ENCODE measurements at regions not wholly inside any gene's neighbourhood (a gene's known extent, or its start where the extent isn't known, plus 50 kb on each side); places are given as distances from the start of the nearest gene placed in this dataset.

DNA sequence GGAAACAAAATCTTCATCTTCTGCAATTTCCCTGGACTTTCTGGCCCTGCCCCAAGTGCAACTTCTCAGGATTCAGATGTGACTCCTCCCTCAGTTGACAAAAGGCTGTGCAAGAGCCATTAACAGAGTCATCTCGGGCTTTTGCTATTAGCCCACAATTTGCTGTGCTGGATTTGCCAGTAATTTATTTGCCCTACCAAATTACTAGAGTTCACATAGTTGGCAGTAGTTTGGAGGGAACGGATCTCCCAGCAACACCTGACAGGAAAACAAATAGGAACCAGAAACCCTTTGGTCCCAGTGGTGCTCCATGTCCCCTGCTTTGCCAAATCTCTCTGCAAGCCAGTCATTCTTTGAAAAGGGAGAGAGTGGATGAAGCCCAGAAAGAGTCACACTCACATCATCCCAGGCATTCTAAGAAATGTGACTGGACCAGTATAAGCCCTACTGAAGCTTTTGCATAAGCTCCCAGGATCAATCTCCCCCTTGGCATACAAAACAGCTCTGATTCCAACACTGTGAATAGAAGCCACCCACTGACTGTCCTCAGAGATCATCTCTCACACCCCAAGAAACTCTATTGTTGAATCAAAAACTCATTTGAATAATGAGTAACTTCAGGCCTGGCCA, 350.1 kb upstream of the NBEA start:
- peak; percentile 7 for DNase-seq

DNA sequence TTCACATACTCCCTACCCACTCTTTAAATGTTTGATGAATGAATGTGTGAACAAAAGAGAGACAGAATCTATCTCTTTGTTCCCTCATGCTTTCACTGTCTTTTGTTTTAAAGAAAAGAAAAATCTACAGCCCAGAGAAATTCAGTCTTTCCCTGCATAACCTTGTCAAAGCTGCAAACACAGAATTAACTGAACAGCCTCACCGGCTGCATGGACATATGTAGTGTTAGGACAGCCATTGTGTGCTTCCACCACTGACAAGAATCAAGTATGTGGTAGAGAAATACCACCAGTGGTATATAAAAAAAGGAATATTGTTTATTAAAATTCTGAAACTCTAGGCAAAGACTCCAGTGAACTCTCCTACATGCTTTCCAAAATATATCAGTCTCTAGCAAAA, 348.4 kb upstream of the NBEA start:
- no peak for DNase-seq

DNA sequence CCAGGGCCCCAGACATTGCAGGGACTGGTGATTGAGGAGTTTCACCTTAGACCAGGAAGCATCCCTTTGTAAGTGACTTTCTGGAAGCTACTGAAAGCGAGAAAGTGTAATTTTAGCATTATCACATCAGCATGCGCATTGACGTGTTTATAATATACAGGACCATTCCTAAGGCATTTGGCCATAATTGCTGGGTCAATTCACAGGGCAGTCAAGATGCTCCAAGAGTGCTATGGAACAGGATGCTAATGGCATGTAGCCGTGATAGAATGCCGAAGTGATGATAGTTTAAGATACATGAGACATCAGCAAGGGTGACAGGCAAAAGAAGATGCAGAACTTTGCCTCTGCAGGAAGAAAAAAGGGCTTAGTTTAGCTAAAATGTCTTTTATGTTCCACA, 347.6 kb upstream of the NBEA start:
- DNase-seq, result no peak

DNA sequence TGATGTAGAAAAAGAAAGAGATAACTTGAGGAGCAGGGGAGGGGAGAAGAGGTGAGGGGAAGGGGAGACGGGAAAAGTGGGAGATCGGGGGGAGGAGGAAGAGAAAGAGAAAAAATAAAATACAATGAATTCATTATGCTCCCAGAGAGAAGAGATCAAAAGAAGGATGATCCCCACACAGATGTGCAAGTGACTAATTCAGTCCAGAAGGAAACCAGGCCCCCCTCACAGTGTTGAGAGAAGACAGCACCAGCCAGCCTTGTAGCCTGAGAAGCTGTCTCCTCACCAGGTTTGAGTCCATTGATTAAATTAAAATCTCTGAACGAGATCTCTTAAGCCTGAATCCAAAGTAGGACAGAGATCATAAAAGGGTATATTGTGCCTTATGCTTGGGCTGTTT, 333.7 kb upstream of the NBEA start:
- no peak for DNase-seq

DNA sequence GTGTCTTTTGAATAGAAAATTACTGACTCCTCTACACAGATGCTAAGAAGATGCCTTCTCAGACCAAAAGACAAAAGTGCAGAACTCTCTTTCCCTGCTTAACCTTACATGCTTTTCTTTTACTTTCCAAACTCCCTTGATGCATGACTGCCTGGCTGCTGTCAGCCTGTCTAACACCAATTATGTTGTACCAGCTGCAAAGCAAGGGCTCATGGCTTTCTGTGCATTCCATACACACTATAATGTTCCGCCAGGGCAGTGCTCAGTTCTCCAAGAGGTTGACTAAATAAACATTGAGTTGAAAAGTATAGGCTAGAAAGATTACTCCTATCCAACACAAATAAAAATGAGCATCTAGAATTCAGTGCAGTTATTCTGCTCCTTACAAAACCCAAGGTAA, 330.4 kb upstream of the NBEA start:
- DNase-seq, result no peak

DNA sequence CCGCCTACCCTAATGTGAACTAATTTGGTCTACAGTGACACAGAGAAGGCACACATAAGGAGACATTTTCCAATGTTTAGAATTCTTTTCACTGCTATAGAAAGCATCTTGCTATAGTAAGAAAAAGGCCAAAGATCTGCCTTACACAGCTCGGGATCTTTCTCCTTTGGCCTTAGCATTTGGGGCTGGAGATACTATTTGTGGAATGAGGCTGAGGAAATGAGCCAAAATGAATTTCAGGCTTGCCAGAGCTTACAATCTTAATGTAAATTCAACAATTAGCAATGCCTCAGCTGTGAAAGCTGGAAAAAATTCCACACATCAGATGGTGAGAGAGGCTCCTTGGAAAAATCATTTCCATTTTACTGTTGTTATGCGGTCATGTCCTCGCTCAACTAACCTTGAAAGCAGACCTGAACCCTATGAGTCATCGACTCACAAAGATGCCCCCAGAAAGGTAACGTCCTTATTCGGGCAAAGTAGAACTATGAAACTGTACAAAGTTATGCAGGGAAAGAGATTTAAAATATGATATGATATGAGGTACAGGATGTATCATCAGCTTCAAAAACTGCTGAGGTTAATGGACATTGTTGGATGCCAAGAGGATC, 324.5 kb upstream of the NBEA start:
- no peak for DNase-seq

DNA sequence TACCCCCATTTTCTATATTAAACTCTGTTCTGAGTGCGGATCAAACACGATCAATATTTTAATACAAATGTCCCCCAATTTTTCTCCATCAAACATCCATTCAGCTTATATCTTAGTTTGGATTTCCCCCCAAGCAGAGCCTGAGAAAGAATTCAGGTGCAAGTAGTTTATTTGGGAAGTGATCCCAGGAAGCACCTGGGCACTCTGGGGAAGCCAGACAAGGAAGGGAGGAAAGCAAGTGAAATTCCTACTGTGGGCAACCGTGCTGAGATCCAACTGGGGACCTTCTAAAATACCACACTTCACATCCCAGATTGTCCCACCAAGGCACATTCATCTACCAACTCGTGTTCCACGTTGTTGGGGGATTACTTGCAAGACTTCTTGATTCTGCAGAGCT, 323.4 kb upstream of the NBEA start:
- DNase-seq, result no peak

DNA sequence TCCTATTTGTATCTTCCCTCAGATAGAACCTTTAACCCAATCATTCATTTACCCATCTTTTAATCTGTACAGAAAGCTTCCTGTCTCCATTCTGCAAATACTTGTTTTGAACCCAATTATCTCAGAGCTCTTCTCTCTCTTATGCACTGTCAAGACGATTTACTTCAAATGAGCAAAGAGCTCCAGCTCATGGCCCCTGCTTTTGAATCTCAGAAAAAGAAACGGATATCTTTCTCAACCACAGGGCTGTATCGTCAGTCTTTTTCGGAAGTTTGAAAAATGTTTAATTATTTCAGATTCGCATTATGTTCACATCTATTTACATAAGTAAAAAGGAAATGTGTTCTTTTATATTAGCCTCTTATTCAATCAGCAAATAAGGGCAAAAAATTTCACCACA, 322.7 kb upstream of the NBEA start:
- DNase-seq, result no peak

DNA sequence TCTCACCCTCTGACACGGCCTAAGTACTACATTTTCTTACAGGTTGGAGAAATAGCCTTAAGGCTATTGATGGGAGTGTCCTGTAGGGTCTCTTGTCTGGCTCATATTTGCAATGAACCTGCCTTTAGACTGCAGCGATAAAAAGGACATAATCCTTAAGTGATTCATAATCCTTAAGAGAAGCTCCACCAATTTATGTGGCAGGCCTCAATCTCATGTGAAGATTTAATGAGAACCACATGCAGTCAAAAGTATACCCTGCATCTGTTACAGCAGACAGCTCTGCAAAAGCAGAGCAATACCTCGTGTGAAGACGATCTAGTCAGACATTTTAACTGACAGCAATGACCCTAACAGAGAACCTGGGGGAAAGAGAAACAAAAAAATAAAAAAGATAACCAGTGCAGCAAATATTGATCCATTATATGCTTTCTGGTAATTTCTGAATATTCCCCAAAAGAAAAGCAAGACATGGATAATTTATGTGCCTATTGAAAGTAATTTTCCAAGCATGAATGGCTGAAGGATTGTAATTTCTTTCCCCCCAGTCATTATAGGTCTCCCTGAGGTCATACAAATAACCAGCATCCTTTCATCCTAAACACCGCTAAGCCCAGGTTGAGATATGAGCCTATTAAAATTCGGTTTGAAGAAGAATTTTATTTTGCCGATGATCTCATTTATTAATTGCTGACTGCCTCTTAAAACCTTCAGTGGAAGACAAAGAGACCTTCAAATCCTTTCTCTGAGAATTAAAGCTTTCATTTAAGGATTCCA, 321.8 kb upstream of the NBEA start:
- DNase-seq, result peak; percentile 1

DNA sequence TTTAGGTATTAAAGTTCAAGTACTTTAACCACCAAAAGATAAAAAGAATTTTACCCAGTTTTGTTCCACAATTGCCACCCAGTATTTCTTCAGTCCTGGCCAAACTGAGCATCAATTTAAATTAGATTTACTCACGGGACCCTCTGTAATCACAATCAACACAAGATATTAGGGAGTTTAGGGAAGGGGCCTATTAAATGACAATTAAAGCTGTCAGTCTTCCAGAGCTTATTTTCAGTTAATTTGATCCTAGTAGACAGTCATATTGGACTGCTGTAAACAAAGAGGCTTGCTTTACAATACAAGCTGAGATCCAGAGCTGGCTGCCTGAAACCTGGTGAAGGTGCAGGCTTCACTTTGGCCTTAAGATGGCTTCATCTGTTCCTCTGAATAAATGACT, 321.2 kb upstream of the NBEA start:
- no peak for DNase-seq

DNA sequence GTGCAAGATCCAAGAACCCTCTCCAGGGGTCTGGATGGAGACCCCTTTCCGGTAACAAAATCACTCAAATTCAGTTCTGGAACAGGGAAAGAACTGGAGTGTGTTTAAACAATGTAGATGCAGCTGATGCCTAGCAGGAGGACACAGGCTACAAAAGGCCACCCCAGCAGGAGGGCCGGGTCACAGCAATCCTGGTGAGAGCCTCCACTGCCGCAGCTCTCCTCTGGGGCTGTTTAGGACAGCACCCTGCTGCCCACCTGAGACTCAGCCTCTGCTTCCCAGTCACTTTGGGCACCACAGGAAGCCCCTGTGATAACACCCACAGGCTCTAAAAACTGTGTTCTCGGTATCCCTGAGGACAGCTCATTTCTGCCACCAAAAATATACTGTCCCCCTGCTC, 318.7 kb upstream of the NBEA start:
- no peak for DNase-seq

DNA sequence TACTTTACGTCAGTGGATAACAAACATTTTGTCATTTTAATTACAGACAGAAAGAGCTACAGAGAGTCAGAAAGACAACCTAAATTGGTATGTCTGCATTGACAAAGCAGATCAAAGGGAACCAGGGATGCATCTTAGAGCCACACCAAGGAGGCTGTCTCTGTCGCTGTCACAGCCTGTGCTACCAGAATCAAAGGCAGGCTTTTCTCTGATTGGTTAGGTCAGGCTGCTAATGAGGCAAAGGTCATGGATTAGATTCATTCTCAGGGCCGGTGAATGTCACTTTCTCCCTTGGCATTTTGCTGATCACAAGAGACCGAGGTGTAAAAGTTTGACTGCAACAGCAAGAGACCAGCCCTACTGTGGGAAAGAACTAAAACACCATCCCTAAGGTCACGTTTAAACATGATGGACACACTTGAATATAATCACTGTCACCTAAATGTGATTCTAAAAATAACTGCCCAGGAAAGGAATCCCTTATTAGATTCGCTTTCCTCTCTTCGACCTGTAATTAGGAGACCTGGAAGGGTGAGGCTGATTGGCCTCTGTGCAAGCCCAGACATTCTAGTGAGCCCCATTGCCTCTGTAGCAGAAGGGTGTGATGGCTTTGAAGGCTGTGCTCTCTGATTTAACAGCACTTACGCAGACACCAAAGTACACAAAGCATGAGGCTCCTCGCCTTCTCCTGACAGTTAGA, 314.4 kb upstream of the NBEA start:
- DNase-seq, result peak; percentile 29

DNA sequence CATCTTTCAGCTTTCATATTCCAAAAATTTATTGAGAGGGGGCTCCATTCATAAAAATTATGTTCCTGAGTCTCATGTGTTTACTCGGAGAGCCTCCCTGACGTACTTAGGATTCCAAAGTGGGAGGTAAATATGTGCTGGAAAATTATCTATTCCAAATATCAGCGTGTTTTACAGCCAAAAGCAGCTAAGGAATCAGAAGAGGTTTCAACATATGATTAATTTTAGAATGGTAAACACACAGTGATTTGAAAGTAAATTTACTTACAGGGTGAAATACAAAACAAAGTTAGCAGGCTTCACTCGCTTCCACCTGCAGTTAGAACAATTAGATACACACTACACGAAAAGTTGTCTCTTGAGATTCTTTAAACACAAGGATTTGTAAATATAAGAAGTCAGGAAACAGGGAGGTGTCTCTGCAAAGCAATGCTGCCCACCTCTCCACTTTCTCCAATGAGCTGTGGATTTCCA, 313.8 kb upstream of the NBEA start:
- DNase-seq, result peak; percentile 29

DNA sequence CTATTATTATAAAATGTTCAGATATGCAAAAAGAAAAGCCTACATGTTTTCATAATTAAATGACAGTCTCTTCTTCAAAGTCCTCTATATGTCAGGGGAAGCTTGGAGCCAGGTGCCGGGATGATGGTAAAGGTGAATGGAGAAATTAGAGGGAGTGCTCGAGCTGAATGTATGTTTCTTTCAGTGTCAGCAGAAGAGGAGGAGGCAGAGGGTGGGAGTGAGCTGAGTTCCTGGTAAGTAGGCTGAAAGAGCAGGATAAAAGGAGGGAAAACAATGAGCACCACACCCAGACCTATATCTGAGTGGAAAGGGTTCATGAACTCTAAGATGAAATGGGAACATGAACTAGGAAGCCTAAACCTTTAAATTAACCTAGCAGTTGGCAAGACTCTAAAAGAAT, 307.6 kb upstream of the NBEA start:
- no peak for DNase-seq

DNA sequence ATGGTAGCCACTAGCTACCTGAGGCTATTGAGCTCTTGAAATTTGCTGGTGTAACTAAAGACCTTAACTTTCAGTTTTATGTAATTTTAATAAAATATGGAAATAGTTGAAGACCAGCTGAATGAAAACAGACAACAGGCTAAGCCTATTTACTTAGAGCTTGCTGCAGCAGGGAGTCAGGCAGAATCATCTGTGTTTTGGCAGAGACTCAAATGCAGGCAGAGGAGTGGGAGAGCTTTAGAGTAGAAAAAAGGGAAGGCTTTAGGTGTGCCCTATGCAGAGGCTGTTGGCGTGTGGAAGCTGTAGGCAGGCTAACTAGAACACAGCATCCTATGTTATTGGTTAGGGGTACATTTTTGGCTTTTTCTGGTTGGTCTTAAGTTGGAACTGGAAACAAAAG, 304.9 kb upstream of the NBEA start:
- peak; percentile 52 for DNase-seq

DNA sequence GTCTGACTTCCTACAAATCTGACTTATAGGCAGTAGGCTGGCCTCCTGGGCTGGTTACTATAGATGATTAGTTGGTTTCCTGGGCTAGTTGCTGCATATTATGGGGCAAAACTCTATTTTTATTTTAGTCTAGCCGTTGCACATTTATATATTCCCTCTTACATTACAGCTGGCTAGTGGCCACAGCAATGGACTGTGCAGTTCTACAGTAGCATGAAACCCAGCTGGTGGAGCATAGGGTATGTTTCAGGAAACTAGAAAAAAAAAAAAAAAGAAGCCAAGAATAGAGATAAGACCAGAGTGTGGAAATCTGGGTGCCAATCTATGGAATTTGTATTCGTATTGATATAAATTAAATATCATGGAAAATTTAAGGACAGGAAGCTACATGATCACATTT, 304.4 kb upstream of the NBEA start:
- peak; percentile 24 for DNase-seq

DNA sequence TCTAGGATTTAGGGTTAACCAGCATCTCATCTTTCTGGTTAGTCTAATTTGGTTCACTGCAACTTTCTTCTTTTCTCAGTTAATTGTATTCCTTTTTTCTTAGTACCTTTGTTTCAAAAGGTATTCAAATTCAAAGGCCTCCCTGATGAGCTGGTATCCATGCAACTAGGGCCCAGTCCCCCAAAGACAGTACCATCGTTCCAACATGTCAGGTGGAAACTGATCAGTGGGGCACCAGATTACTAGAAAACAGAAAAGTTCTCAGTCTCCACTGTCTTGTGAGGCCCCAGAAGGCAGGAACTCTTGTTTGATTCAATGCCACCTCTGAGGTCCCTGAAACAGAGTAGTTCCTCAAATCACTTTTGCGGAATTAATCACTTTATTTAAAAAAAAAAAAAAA, 303.2 kb upstream of the NBEA start:
- DNase-seq, result no peak

DNA sequence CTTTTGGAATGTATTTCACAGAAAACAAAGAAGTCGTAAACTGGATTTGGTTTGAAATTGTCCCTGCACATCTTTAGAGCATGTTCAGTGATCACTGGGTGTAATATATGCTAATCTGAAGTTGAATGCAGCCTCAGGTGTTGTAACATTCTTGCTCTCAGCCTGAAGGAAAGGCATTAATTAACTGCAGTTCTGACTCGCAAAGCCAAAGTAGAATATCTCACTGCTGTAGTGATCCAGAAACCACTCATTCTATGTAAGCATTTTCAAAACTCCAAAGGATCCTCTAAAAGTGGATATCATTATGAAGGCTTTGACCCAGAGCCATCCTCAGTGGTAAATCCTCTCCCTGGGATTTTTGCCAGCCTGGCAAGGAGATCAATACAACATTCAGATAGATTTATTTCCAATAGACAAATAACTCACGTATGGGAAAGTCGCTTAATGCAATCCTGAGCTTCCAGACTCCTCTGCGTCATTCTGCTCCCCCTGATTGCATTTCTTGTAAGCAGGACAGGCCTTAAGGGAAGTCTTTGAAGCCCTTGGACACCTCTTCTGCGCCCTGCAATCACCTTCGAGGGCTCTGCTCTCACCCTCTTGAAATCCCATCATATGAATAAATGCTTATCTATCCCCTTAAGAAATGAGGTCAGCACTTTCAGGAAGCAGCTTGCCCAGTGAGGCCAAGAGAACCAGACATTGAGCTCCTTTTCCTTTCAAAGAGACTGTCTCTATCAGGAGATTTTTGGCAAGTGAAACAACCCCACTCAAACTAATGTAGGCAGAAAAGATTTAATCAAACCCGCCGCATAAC, 301.7 kb upstream of the NBEA start:
- no peak for DNase-seq

DNA sequence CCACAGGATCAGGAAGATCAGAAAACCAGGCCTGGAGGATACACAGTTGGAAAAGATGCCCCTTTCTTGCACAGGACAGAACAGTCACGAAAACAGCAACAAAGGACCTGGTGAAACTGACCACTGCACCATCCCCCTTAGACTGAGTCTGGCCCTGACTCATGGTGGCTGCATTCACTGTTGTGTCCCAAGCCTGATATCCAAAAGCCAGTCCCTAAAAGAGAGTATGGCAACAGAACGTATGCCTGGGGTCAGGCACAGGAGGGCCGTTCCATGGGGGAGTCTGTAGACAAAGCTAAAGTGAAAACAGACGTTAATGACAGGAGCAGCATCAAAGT, 301.1 kb upstream of the NBEA start:
- DNase-seq, result no peak

DNA sequence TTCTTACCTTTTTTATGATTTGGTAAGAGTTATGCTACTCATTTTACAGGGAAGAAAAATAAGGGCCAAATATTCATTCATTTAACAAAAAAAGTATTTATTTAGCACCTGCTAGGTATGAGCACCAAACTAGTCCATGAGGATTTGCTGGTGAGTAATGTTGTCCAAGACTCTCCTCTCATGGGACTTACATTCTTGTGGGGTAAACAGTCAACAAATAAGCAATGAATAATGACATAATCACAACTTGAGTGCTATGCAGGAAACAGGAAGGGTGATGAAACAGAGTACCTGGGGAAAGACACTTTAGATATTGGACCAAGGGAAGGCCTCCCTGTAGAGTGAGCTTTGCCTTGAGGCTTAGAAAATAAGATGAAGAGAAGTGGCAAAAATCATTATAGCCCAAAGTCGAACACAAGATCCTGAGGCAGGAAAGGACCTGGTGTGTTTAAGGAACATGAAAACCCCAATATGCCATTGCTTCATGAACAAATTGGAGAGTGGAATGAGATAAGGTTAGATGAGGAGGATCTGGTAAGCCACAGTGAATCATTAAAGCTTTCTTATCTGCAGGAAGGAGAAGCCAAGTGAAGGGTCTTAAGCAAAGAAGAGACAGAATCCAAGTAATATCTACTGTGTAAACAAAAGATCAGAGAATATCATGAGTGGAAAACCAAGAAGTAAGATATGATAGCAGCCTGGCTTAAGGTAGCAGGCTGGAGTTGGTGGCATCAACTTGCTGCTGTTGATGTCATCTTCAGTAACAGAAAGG, 294.5 kb upstream of the NBEA start:
- DNase-seq, result no peak

DNA sequence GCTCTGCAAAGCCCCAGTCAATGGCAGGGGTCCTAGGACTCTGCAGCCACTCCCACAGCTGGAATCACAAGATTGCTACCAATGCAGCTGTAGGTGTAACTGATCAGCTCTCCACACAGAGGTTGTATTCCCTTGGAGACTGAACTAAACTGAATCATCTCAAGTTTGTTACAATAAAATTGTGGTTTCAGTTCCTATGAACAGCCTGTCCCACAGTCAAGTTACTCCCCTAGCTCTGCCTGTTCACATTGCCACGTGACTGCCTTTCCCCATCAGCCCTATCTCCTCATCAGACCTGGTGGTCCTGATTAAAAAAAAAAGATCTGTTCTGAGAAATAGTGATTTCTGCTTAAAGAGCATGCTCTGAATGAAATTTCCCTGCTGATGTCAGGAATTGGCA, 287.9 kb upstream of the NBEA start:
- no peak for DNase-seq

DNA sequence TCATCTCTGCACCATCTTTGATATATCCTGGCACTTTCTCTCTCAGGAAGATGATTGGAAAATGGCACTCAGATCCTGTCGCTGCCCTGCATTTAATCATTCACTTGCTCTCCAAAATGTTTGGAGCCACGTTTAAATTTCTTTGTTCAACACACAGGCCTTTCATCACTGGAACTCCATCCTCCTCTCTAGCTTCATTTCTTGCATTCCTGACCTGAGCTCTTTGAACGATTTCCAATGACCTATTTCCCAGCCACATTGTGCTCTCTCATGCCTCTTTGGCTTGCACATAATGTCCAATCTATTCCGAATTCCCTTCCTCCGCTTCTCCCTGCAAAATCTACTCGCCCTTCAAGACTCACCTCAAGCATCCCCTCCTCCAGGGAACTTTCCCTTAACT, 287.4 kb upstream of the NBEA start:
- no peak for DNase-seq

Data from NCI-H1092 treated with DMSO at 0.1 percent for 48 hours (cell line).